Lower lobe of right lung (tissue), 2 donors: ENCODE measurements at regions not wholly inside any gene's neighbourhood (a gene's known extent, or its start where the extent isn't known, plus 50 kb on each side); places are given as distances from the start of the nearest gene placed in this dataset.
A peak's percentile ranks its signal among the peaks of the same experiment; 100 is the strongest.

Experiments used
- ATAC-seq, 2 donors: fragments of 200-7000 bp; cut with Tn5 transposase; one replicate each; pipeline ENCODE4 v1.9.1; 2020 to 2022; ENCODE audit warnings: mild to moderate bottlenecking in 2 of 2, moderate library complexity in 2 of 2
- DNase-seq: peaks from one replicate; pipeline ENCODE4 v3.0.0-alpha.2; 2020
- H3K27ac ChIP-seq: fragments of 200-600 bp; one replicate; pipeline ENCODE4 v1.8.0; 2022
- H3K27me3 ChIP-seq: fragments of 200-600 bp; one replicate; pipeline ENCODE4 v1.8.0; 2022; ENCODE audit warnings: low read depth
- H3K36me3 ChIP-seq: fragments of 200-600 bp; one replicate; pipeline ENCODE4 v1.8.0; 2022; ENCODE audit warnings: mild to moderate bottlenecking
- H3K4me1 ChIP-seq: fragments of 200-600 bp; one replicate; pipeline ENCODE4 v1.8.0; 2022
- H3K4me3 ChIP-seq: fragments of 200-600 bp; one replicate; pipeline ENCODE4 v1.8.0; 2022; ENCODE audit warnings: mild to moderate bottlenecking
- H3K9me3 ChIP-seq: fragments of 200-600 bp; one replicate; pipeline ENCODE4 v1.8.0; 2022
- CTCF ChIP-seq: fragments of 200-600 bp; IDR thresholded peaks from one replicate; pipeline ENCODE4 v1.8.0; 2022; ENCODE audit warnings: antibody characterized with exemption, mild to moderate bottlenecking
- intact Hi-C: fragments of 100-400 bp; cut with DNase I; formaldehyde crosslinking; loops from one replicate; pipeline ENCODE4 v1.11.0; 2022
- donor health status: DM: no; HTN: yes; CAD: no; lungs with severe emphysema.

DNA sequence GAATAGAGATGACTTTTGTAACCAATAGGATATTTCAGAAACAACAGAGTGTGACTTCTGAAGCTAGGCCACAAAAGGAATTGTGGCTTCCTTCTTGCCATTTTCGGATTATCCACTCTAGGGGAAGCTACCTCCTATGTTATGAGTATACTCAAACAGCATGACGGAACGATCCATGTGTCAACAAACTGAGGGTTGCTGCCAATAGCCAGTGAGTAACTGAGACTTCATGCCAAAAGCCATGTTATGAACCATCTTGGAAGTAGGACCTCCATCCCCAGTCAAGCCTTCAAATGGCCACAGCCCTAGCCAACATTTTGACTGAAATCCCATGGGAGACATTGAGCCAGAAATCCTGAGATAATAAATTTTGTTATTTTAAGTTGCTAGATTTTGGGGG is 69.0 kb upstream of the IL6 start:
- no peak for ATAC-seq
- no peak overlapping the region for H3K27ac ChIP-seq
- H3K36me3 ChIP-seq = no peaks in the 10 kb centered on the region
- H3K27me3 ChIP-seq = no peaks in the 10 kb centered on the region
- intact Hi-C loops = no loop called here
- peaks cover 8% of the 10 kb centered on the region for H3K4me1 ChIP-seq
- no peak overlapping the region for H3K4me3 ChIP-seq
- no peak for TF ChIP-seq CTCF
- H3K9me3 ChIP-seq = no peaks in the 10 kb centered on the region
- DNase-seq = no peak

DNA sequence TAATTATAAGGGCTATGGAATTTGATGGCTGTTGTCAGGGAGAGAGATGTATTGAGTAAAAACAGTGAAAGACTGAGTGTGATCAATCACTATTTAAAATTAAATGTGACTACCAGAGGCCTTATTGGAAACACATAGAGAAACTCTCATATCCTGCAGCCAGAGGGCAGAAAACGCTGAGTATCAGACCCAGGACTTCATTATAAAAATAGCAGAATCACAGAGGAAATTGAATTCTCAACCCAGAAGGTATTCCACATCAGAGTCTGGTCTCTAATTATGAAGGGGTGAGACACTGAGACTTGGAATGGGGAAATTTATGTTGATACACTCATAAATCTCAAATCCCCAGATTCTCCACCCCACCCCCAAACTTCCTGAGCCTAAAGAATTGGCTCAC is 69.5 kb upstream of the IL6 start:
- H3K4me3 ChIP-seq = no peak overlapping the region
- H3K4me1 ChIP-seq = peaks cover 7% of the 10 kb centered on the region
- H3K9me3 ChIP-seq = no peaks in the 10 kb centered on the region
- ATAC-seq (no peak), DNase-seq (no peak)
- H3K27ac ChIP-seq = no peak overlapping the region
- H3K36me3 ChIP-seq = no peaks in the 10 kb centered on the region
- no peaks in the 10 kb centered on the region for H3K27me3 ChIP-seq
- intact Hi-C loops = no loop called here
- TF ChIP-seq CTCF = no peak

DNA sequence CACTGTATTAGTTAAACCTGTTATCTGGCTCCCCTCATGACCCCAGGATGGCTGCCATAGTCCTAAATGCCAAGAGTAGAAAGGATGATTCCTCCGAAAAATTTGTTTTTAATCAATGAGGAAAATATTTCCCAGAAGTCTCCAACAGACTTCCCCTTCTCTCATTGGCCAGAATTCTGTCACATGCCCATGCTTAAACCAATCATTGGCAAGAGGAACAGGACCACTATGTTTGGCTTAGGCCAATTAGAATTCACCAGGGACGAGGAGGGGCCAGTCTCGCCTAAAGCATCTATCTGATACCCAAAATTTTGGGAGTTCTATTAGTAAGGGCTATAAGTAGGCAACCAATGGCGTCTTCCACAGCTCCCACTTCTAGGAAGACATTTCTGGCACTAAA is 71.2 kb upstream of the IL6 start:
- DNase-seq (no peak), ATAC-seq (no peak)
- Histone ChIP-seq H3K4me1 (no peaks in the 10 kb centered on the region), H3K27me3 (no peaks in the 10 kb centered on the region), H3K36me3 (no peaks in the 10 kb centered on the region), H3K27ac (no peak overlapping the region), H3K4me3 (no peak overlapping the region), H3K9me3 (no peaks in the 10 kb centered on the region)
- TF ChIP-seq CTCF = no peak
- intact Hi-C loops = no loop called here

- no peaks in the 10 kb centered on the region for H3K36me3 ChIP-seq
- no peaks in the 10 kb centered on the region for H3K27me3 ChIP-seq
- DNase-seq (no peak), ATAC-seq (no peak)
- H3K4me1 ChIP-seq = no peaks in the 10 kb centered on the region
- no peak overlapping the region for H3K4me3 ChIP-seq
- no peaks in the 10 kb centered on the region for H3K9me3 ChIP-seq
- TF ChIP-seq CTCF = no peak
- no peak overlapping the region for H3K27ac ChIP-seq
- intact Hi-C loops = no loop called here
Measured at GRCh38 chr7:22654831-22655230, 72.2 kb upstream of the IL6 start.

- TF ChIP-seq CTCF = no peak
- Histone ChIP-seq H3K27ac (peak overlapping the region; percentile 9), H3K4me1 (no peaks in the 10 kb centered on the region), H3K27me3 (no peaks in the 10 kb centered on the region), H3K36me3 (no peaks in the 10 kb centered on the region), H3K4me3 (no peak overlapping the region), H3K9me3 (no peaks in the 10 kb centered on the region)
- ATAC-seq (no peak), DNase-seq (no peak)
- intact Hi-C loops = no loop called here
Measured at GRCh38 chr7:22653951-22654350, 73.0 kb upstream of the IL6 start.
